Kidney epithelial cell (primary cell): ENCODE measurements at regions not wholly inside any gene's neighbourhood (a gene's known extent, or its start where the extent isn't known, plus 50 kb on each side); places are given as distances from the start of the nearest gene placed in this dataset.

Experiments
- DNase-seq: peaks from one replicate; pipeline ENCODE4 v3.0.0-alpha.2; 2010; ENCODE audit warnings: low read depth
- H3K27me3 ChIP-seq: 2 replicates; pipeline ENCODE4 v1.6.0; 2011; ENCODE audit warnings: low read length; ENCODE audit not compliant: control insufficient read depth, insufficient read depth
- H3K36me3 ChIP-seq: 2 replicates; pipeline ENCODE4 v1.5.1; 2011; ENCODE audit warnings: low read length; ENCODE audit not compliant: control insufficient read depth, insufficient read depth
- H3K4me3 ChIP-seq: 2 replicates; pipeline ENCODE4 v1.5.1; 2011; ENCODE audit warnings: low read depth, mild to moderate bottlenecking, control low read depth, low read length
- TF ChIP-seq, protein P1 (sequence below): IDR thresholded peaks from 2 replicates; pipeline ENCODE4 v1.5.1; 2011; ENCODE audit warnings: mild to moderate bottlenecking, moderate library complexity, low read length, control low read depth, inconsistent platforms; ENCODE audit not compliant: insufficient read depth, poor library complexity, severe bottlenecking

GRCh38 chr1:193553564-193553963 is 367.2 kb upstream of the B3GALT2 start:
- no peaks in the 10 kb centered on the region for H3K27me3 ChIP-seq
- TF ChIP-seq, protein P1, sequence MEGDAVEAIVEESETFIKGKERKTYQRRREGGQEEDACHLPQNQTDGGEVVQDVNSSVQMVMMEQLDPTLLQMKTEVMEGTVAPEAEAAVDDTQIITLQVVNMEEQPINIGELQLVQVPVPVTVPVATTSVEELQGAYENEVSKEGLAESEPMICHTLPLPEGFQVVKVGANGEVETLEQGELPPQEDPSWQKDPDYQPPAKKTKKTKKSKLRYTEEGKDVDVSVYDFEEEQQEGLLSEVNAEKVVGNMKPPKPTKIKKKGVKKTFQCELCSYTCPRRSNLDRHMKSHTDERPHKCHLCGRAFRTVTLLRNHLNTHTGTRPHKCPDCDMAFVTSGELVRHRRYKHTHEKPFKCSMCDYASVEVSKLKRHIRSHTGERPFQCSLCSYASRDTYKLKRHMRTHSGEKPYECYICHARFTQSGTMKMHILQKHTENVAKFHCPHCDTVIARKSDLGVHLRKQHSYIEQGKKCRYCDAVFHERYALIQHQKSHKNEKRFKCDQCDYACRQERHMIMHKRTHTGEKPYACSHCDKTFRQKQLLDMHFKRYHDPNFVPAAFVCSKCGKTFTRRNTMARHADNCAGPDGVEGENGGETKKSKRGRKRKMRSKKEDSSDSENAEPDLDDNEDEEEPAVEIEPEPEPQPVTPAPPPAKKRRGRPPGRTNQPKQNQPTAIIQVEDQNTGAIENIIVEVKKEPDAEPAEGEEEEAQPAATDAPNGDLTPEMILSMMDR: no peak
- DNase-seq: no peak
- no peaks in the 10 kb centered on the region for H3K36me3 ChIP-seq
- no peak overlapping the region for H3K4me3 ChIP-seq

- Histone ChIP-seq H3K27me3 (no peaks in the 10 kb centered on the region), H3K36me3 (no peaks in the 10 kb centered on the region), H3K4me3 (no peak overlapping the region)
- no peak for DNase-seq
- TF ChIP-seq, protein P1: no peak
These were observed 365.9 kb upstream of the B3GALT2 start for GRCh38 chr1:193552274-193552673.

DNA sequence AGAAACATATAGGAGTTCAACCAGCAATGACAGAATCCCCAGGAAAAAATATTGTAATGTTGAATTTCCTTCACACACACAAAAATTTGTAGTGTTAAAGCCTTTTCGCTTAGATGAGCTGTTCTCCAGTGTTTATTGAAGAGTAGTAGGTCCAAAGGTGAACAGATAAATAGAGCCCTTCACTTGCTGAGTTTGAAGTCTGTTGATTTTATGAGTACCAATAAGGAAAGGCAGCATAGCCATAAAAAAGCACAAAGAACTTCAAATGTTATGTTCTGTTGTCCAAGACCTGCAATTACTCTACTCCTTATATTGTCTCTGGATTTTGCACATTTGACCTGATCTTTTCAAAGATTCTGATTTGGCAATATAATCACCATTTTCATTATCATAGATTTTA is 362.7 kb upstream of the B3GALT2 start:
- DNase-seq: no peak
- Histone ChIP-seq H3K36me3 (no peaks in the 10 kb centered on the region), H3K4me3 (no peak overlapping the region), H3K27me3 (no peaks in the 10 kb centered on the region)
- TF ChIP-seq, protein P1: no peak

DNA sequence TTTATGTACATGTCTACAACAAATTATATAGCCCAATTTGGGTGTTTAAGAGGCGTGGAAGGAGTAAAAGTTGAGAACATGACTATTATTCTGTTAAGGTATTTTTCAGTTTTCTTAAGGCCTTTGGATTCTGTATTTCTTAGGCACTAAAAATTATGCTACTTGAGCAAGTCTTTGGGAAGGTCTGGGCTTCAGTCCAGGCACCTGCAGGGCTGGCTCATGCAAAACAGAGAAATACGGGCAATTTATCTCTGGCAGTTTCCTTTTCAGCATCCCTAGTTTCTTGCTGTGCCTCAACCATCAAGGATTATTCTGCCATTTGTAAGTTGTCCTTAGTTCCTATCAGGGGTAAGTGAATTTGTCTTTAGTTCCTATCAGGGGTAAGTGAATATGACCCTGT is 358.8 kb upstream of the B3GALT2 start:
- no peak for DNase-seq
- TF ChIP-seq, protein P1: no peak
- Histone ChIP-seq H3K36me3 (no peaks in the 10 kb centered on the region), H3K27me3 (no peaks in the 10 kb centered on the region), H3K4me3 (no peak overlapping the region)

DNA sequence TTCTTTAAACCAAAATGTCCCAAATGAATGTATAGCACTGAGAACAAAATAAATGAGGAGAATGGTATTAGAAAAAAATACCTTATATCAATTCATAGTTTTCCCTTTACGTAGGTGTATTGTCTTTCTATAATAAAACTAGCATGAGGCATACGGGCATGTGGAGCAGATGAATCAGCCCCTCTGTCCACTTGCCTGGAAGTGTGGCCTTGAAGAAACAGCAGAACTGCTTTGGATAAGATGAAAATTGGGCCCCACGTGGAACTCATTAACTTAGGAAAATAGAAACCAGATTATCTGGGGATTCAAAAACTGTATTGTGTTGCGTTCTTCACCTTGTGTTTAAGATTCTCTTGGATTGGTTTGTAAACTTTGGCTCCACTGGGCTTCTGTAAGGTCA is 356.8 kb upstream of the B3GALT2 start:
- Histone ChIP-seq H3K4me3 (no peak overlapping the region), H3K36me3 (no peaks in the 10 kb centered on the region), H3K27me3 (no peaks in the 10 kb centered on the region)
- TF ChIP-seq, protein P1: no peak
- DNase-seq: no peak

GRCh38 chr1:193542690-193543089 is 356.3 kb upstream of the B3GALT2 start:
- TF ChIP-seq, protein P1: no peak
- Histone ChIP-seq H3K27me3 (no peaks in the 10 kb centered on the region), H3K4me3 (no peak overlapping the region), H3K36me3 (no peaks in the 10 kb centered on the region)
- DNase-seq: no peak
